ENCODE measurements at regions not wholly inside any gene's neighbourhood (a gene's known extent, or its start where the extent isn't known, plus 50 kb on each side); places are given as distances from the start of the nearest gene placed in this dataset.

DNA sequence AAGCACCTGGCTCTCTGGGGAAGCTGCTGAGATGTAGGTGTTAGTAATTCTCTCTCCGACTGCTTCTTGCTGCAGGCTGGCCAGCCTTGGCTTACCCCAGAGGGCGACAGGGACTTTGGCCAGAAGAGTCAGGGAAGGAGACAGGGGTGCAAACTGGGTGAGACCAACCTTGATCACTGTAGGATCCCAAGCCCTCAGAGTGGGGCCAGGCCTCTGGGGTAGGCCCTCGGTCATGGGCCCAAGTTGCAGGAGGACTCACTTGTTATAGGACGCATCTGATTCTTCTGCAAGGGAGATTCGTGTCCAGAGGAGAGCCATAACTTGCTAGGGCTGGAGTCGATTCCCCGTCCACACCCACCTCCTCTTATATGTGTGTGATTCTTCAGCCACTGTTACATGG lies 111.7 kb upstream of the SIX3 start:
- H3K4me1 ChIP-seq (ENCODE audit: control insufficient read depth in 1 of 2, insufficient read depth in 2 of 2, low read length in 2 of 2) = no peaks in the 10 kb centered on the region
- ATAC-seq = no peak
- no peak for DNase-seq (ENCODE audit: low read depth, low spot score)
- H3K36me3 ChIP-seq (ENCODE audit: control insufficient read depth in 1 of 2, insufficient read depth in 2 of 2, low read length in 2 of 2) = no peaks in the 10 kb centered on the region
- no peak overlapping the region for H3K4me3 ChIP-seq (replicated peaks in 1 of 2; ENCODE audit: low read depth in 1 of 2, low read length in 2 of 2)
- H4K20me1 ChIP-seq (ENCODE audit: insufficient read depth) = no peaks in the 10 kb centered on the region
- no peaks in the 10 kb centered on the region for H3K9me2 ChIP-seq (ENCODE audit: insufficient read depth)
- POLR2A ChIA-PET = no interaction called here
- TF ChIP-seq REST (IDR thresholded peaks at IDR 0.05; ENCODE audit: low read depth) (no peak), POLR2A (IDR thresholded peaks at IDR 0.05; ENCODE audit: borderline replicate concordance, extremely low read depth, insufficient read depth, insufficient read length) (no peak)
- H3K9ac ChIP-seq (ENCODE audit: low read length) = no peak overlapping the region
- H3K79me2 ChIP-seq (ENCODE audit: insufficient read depth, low read length) = no peaks in the 10 kb centered on the region
- H3K27me3 ChIP-seq (ENCODE audit: insufficient read depth, low read length) = 0 out of 2 replicates have a peak, but pooled peaks cover 3% of the 10 kb centered on the region
- no peak overlapping the region for H3K27ac ChIP-seq (ENCODE audit: low read depth, low read length)
- CTCF ChIA-PET = no interaction called here
- H2AFZ ChIP-seq (ENCODE audit: low read depth, low read length, poor library complexity, severe bottlenecking) = no peak overlapping the region
- H3K9me3 ChIP-seq (ENCODE audit: control insufficient read depth in 1 of 2, insufficient read depth in 1 of 2, low read depth in 1 of 2, low read length in 2 of 2) = no peaks in the 10 kb centered on the region
- RAD21 ChIA-PET (ENCODE audit: low non-redundant PET in 1 of 2, low total read pairs in 2 of 2, uncharacterized antibody in 2 of 2, unreplicated experiment in 2 of 2) = no interaction called here
- H3K4me2 ChIP-seq (ENCODE audit: low read length) = no peak overlapping the region
- intact Hi-C loops (cut with micrococcal nuclease) = no loop called here
- no TSS peak for BruUV-seq (replicated peaks)

DNA sequence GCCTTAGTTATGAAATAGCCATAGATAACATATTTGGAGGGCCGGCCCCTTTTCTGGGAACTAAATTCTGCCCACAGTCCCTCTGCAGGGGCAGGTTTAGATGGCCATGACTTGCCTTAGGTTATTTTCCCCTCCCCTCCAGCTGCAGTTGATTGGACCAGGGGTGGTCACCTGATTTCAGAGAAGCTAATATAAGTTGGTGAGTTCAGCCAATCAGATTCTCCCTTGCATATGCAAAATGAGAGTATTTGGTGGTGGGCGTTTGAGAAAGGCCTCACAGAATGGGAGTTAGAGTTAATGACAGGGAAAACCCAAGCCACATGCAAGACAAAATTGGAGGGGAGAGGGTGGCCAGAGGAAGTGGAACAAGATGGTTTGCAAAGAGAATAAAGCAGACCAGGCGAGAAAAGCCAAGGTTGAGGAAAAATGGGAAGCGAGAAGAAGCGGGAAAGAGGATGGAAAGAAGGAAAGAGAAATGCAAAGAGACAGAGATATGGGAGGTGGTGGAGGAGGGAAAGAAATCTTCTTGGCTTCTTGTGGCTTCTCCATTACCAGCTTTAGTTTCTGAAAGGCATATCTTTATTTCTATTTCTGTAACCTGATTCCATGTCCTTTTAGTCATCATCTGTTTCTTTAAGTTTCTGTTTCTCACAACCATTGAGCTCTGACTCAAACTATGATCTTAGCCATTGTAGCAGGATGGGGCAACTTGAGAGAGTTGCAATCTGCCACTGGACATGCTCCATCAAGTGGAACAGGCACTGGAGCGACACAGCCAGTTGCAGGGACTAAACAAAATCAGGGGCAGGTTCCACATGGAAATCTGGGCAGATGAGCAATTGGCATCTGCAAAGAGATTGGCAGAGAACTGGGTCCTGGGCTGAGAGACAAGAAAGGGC lies 108.1 kb upstream of the SIX3 start:
- H3K4me3 ChIP-seq (replicated peaks in 1 of 2; ENCODE audit: low read depth in 1 of 2, low read length in 2 of 2) = no peak overlapping the region
- no peaks in the 10 kb centered on the region for H3K9me2 ChIP-seq (ENCODE audit: insufficient read depth)
- H3K27me3 ChIP-seq (ENCODE audit: insufficient read depth, low read length) = no peaks in the 10 kb centered on the region
- DNase-seq (ENCODE audit: low read depth, low spot score) = no peak
- ChIA-PET RAD21 (ENCODE audit: low non-redundant PET in 1 of 2, low total read pairs in 2 of 2, uncharacterized antibody in 2 of 2, unreplicated experiment in 2 of 2) (interaction anchor here in 1 of 2 experiments (0.6 kb wide), 1 partner anchor 141 kb away, joined by 3 read pairs; no protein-coding TSS in a partner anchor), CTCF (no interaction called here), POLR2A (no interaction called here)
- no peaks in the 10 kb centered on the region for H3K36me3 ChIP-seq (ENCODE audit: control insufficient read depth in 1 of 2, insufficient read depth in 2 of 2, low read length in 2 of 2)
- intact Hi-C loops (cut with micrococcal nuclease) = no loop called here
- ATAC-seq = no peak
- no peak overlapping the region for H3K4me2 ChIP-seq (ENCODE audit: low read length)
- no peaks in the 10 kb centered on the region for H3K9me3 ChIP-seq (ENCODE audit: control insufficient read depth in 1 of 2, insufficient read depth in 1 of 2, low read depth in 1 of 2, low read length in 2 of 2)
- H3K9ac ChIP-seq (ENCODE audit: low read length) = no peak overlapping the region
- no peaks in the 10 kb centered on the region for H4K20me1 ChIP-seq (ENCODE audit: insufficient read depth)
- no TSS peak for BruUV-seq (replicated peaks)
- no peaks in the 10 kb centered on the region for H3K79me2 ChIP-seq (ENCODE audit: insufficient read depth, low read length)
- no peaks in the 10 kb centered on the region for H3K4me1 ChIP-seq (ENCODE audit: control insufficient read depth in 1 of 2, insufficient read depth in 2 of 2, low read length in 2 of 2)
- H3K27ac ChIP-seq (ENCODE audit: low read depth, low read length) = no peak overlapping the region
- H2AFZ ChIP-seq (ENCODE audit: low read depth, low read length, poor library complexity, severe bottlenecking) = no peak overlapping the region
- TF ChIP-seq TCF7L2 (IDR thresholded peaks at IDR 0.05; ENCODE audit: borderline replicate concordance, extremely low read depth, insufficient read depth, insufficient read length) (no peak), ZFX (IDR thresholded peaks at IDR 0.05) (no peak), ELF1 (IDR thresholded peaks at IDR 0.05; ENCODE audit: borderline replicate concordance, low read depth) (no peak), EZH2phosphoT487 (IDR thresholded peaks at IDR 0.05; ENCODE audit: borderline replicate concordance) (no peak), CBX3 (IDR thresholded peaks at IDR 0.05; ENCODE audit: low read depth) (no peak), CTCF (IDR thresholded peaks at IDR 0.05 in 2 of 3, conservative IDR thresholded peaks at IDR 0.05 in 1 of 3; ENCODE audit: borderline replicate concordance in 1 of 3, insufficient read depth in 1 of 3, low read depth in 2 of 3, low read length in 2 of 3) (no peak), YY1 (IDR thresholded peaks at IDR 0.05; ENCODE audit: extremely low read depth, insufficient replicate concordance, low read depth, low read length) (no peak), RAD21 (IDR thresholded peaks at IDR 0.05; ENCODE audit: low read depth) (no peak), SRF (IDR thresholded peaks at IDR 0.05; ENCODE audit: low read depth) (no peak), FOSL1 (IDR thresholded peaks at IDR 0.05; ENCODE audit: low read depth) (no peak), POLR2A (IDR thresholded peaks at IDR 0.05; ENCODE audit: borderline replicate concordance, extremely low read depth, insufficient read depth, insufficient read length) (no peak), MAX (IDR thresholded peaks at IDR 0.05) (no peak)
